ENCODE measurements at regions not wholly inside any gene's neighbourhood (a gene's known extent, or its start where the extent isn't known, plus 50 kb on each side); places are given as distances from the start of the nearest gene placed in this dataset.
"Not testable (repeated sequence)": the region's sequence is repeated elsewhere in the genome, so short reads cannot be mapped to it uniquely, and the experiment has no call there.

GRCh38 chr1:227487606-227488005 lies 75.8 kb upstream of the ZNF678 start:
- Histone ChIP-seq H3K27ac (no peak overlapping the region), H3K4me3 (ENCODE audit: low read depth, low read length) (no peak overlapping the region), H3K36me3 (no peaks in the 10 kb centered on the region), H3K27me3 (ENCODE audit: insufficient read depth, low read depth, severe bottlenecking) (no peaks in the 10 kb centered on the region), H3K9me3 (ENCODE audit: severe bottlenecking) (no peaks in the 10 kb centered on the region)
- no peak for DNase-seq
- TF ChIP-seq CTCF (IDR thresholded peaks at IDR 0.05; ENCODE audit: low read depth, low read length) = no peak

GRCh38 chr1:227486559-227486958 lies 76.8 kb upstream of the ZNF678 start:
- TF ChIP-seq CTCF (IDR thresholded peaks at IDR 0.05; ENCODE audit: low read depth, low read length) = no peak
- H3K4me3 ChIP-seq (ENCODE audit: low read depth, low read length) = no peak overlapping the region
- no peaks in the 10 kb centered on the region for H3K27me3 ChIP-seq (ENCODE audit: insufficient read depth, low read depth, severe bottlenecking)
- H3K27ac ChIP-seq = no peak overlapping the region
- H3K9me3 ChIP-seq (ENCODE audit: severe bottlenecking) = no peaks in the 10 kb centered on the region
- H3K36me3 ChIP-seq = no peaks in the 10 kb centered on the region
- DNase-seq = no peak

GRCh38 chr1:227482023-227482299 lies 81.4 kb upstream of the ZNF678 start:
- no peak for DNase-seq
- no peak for TF ChIP-seq CTCF (IDR thresholded peaks at IDR 0.05; ENCODE audit: low read depth, low read length)
- H3K9me3 ChIP-seq (ENCODE audit: severe bottlenecking) = no peaks in the 10 kb centered on the region
- H3K4me3 ChIP-seq (ENCODE audit: low read depth, low read length) = no peak overlapping the region
- no peaks in the 10 kb centered on the region for H3K36me3 ChIP-seq
- no peak overlapping the region for H3K27ac ChIP-seq
- no peaks in the 10 kb centered on the region for H3K27me3 ChIP-seq (ENCODE audit: insufficient read depth, low read depth, severe bottlenecking)

- not testable (repeated sequence) for H3K27ac ChIP-seq; DNase-seq; H3K4me3 ChIP-seq (ENCODE audit: low read depth, low read length); H3K36me3 ChIP-seq; H3K27me3 ChIP-seq (ENCODE audit: insufficient read depth, low read depth, severe bottlenecking); H3K9me3 ChIP-seq (ENCODE audit: severe bottlenecking)
These were observed 89.3 kb upstream of the ZNF678 start for GRCh38 chr1:227474072-227474471.

GRCh38 chr1:227472772-227473171 lies 90.6 kb upstream of the ZNF678 start:
- Histone ChIP-seq H3K27me3 (ENCODE audit: insufficient read depth, low read depth, severe bottlenecking) (no peaks in the 10 kb centered on the region), H3K36me3 (no peaks in the 10 kb centered on the region), H3K27ac (no peak overlapping the region), H3K9me3 (ENCODE audit: severe bottlenecking) (no peaks in the 10 kb centered on the region), H3K4me3 (ENCODE audit: low read depth, low read length) (no peak overlapping the region)
- DNase-seq = no peak
- TF ChIP-seq CTCF (IDR thresholded peaks at IDR 0.05; ENCODE audit: low read depth, low read length) = no peak

- DNase-seq = no peak
- Histone ChIP-seq H3K27ac (no peak overlapping the region), H3K4me3 (ENCODE audit: low read depth, low read length) (no peak overlapping the region), H3K9me3 (ENCODE audit: severe bottlenecking) (no peaks in the 10 kb centered on the region), H3K36me3 (no peaks in the 10 kb centered on the region), H3K27me3 (ENCODE audit: insufficient read depth, low read depth, severe bottlenecking) (no peaks in the 10 kb centered on the region)
- TF ChIP-seq CTCF (IDR thresholded peaks at IDR 0.05; ENCODE audit: low read depth, low read length) = no peak
These were observed 92.7 kb upstream of the ZNF678 start for GRCh38 chr1:227470688-227471087.
